ENCODE measurements at regions not wholly inside any gene's neighbourhood (a gene's known extent, or its start where the extent isn't known, plus 50 kb on each side); places are given as distances from the start of the nearest gene placed in this dataset.
"Not testable (repeated sequence)": the region's sequence is repeated elsewhere in the genome, so short reads cannot be mapped to it uniquely, and the experiment has no call there.

DNA sequence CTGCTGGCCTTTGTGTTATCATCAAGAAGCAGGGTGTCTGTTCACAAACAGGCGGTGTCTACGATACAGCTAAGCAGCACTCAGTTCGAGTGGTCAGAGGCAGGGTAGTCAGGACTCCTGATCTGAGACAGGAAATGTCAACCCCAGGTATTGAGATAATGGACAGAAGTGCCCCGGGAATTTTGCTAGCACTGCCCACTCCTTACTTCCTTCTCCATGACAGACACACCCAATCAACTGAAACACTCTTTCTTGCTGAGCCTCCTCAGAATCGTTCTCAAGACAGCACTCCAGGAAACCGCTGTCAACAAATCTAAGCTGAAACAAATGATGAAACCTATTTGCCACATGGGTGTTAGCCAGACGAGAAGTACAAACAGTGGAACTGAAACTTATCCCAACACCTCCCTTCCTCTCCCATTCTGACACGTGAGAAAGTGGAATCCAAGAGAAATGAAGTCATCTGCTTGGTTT is 109.3 kb downstream of the GTF2IRD2B start:
- DNase-seq; intact Hi-C loops (cut with DNase I): not testable (repeated sequence)

GRCh38 chr7:75205367-75206085 is 113.1 kb downstream of the GTF2IRD2B start:
- intact Hi-C loops (cut with DNase I); DNase-seq: not testable (repeated sequence)

- intact Hi-C loops (cut with DNase I); DNase-seq: not testable (repeated sequence)
Measured at GRCh38 chr7:75215460-75215859, 123.1 kb downstream of the GTF2IRD2B start.

- intact Hi-C loops (cut with DNase I) = not testable (repeated sequence)
Measured at GRCh38 chr7:75216963-75217362, 124.6 kb downstream of the GTF2IRD2B start.

DNA sequence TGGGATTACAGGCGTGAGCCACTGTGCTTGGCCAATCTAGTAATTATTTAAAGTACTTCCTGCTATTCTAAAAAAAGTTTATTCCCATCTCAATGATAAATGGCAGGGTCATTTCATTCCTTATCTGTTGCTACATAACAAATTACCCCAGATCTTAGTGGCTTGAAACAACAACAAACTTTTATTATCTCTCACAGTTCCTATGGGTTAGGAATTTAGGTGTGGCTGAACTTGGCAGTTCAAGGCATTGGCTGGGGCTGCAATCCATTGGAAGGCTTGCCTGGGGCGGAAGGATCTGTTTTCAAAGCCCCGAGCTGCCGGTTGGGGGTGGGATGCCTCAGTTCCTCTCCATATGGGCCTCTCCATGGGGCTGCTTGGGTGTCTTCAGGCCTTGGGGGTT is 133.7 kb downstream of the GTF2IRD2B start:
- intact Hi-C loops (cut with DNase I); DNase-seq: not testable (repeated sequence)

More at GRCh38 chr7:75216963-75217362, 124.6 kb downstream of the GTF2IRD2B start:
- not testable (repeated sequence) for DNase-seq

DNA sequence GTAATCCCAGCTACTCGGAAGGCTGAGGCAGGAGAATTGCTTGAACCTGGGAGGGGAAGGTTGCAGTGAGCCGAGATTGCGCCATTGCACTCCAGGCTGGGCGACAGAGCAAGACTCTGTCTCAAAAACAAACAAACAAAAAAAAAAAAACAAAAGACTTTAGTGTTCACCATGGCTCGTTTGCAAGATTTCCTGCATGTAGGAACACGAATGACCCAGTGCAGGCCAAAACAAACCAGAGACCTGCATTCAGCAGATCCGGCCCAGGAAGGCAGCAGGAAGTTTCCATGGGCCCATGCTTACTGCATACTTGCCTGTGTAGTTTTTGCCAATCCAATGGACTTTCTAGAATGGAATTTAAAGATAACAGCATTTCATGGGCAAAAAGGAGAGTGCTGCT is 137.2 kb downstream of the GTF2IRD2B start:
- intact Hi-C loops (cut with DNase I) = not testable (repeated sequence)

DNA sequence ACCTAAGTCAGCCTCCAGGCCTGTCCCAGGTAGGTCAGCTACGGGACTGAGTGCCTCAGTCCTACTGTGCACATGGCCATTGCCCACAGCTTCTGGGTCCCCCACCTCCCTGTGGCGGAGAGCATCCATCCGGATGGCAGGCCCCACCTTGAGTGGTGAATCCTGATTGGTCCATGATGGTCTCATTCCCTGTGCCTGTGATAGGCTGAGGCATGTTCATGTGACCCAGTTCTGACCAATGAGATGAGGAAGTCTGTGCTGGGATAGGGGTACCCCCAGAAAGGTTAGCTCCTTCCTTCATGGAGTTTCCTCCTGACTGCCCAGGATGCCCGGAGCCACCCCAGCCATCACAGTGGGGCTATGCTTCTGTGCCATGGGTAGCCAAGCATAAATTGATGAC is 138.2 kb downstream of the GTF2IRD2B start:
- intact Hi-C loops (cut with DNase I); DNase-seq: not testable (repeated sequence)

More for the DNA sequence above, 137.2 kb downstream of the GTF2IRD2B start:
- DNase-seq = not testable (repeated sequence)

- DNase-seq; intact Hi-C loops (cut with DNase I): not testable (repeated sequence)
Measured at GRCh38 chr7:75235092-75235826, 142.9 kb downstream of the GTF2IRD2B start.

- DNase-seq; intact Hi-C loops (cut with DNase I): not testable (repeated sequence)
Measured at GRCh38 chr7:75235827-75236167, 143.4 kb downstream of the GTF2IRD2B start.

DNA sequence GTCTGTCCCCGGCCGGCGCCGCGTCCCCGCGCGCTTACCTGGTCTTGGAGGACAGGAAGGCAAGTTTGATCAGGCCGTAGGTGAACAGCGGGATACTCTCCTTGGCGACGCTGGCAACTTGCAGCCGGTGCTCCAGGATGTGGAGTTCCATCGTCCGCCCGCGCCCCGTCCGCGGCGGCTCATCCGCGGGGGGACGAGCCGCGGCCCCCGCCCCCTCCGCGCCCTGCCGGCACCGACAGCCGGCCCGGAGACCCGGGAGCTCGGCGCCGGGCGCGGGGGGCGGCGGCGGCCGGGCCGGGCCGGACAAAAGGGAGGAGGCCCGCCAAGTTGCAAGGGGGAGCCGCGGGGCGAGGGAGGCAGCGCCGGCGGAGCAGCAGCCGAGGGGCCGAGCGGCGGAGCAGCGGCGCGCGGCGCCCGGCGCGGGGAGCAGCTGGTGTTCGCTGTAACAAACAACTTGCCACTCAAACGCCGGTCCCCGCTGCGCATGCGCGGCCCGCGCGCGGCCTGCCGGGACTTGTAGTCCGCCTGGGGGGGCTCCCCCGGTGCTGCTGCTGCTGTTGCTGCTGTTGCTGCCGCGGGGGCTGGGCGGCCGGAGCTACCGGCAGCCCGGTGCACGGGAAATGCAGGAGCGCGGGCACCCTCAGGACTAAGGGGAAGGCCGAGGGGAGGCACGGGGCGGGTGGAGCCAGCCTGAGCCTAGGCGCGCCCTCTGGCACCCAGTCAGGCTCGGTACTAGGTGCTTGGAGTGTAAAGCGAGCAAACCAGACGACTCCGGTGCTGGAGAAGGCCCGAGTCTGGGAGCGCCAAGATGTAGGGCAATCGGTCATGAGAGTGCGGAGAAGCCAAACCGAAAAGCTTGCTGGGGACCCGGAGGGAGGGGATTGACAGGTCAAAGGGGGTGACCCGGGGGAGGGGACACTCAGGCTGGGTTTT is 145.1 kb downstream of the GTF2IRD2B start:
- intact Hi-C loops (cut with DNase I) = not testable (repeated sequence)
- DNase-seq = peak in 33 of 42 donors; percentile 2 to 67 (median 35)

- intact Hi-C loops (cut with DNase I); DNase-seq: not testable (repeated sequence)
Measured at GRCh38 chr7:75238309-75238708, 145.9 kb downstream of the GTF2IRD2B start.

DNA sequence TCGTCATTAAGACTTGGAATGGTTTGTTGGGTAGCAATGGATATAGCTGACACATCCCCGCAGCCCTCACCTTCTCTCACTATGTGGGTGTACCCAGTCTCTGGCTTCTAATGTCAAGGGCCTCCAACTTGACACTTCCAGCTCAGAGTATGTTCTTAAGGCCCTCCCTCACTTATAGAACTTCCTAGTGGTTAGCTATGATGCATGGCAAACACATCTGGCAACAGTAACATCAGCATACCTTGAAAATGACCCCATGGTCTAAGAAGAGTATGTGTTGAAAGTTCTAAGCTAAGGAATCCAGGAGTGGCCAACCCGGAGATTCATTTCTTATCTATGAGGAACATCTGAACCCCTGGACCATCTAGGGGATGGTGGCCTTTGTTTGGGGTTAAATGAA is 151.2 kb downstream of the GTF2IRD2B start:
- intact Hi-C loops (cut with DNase I); DNase-seq: not testable (repeated sequence)

- DNase-seq; intact Hi-C loops (cut with DNase I): not testable (repeated sequence)
Measured at GRCh38 chr7:75248216-75248615, 147.2 kb upstream of the TRIM73 start.

DNA sequence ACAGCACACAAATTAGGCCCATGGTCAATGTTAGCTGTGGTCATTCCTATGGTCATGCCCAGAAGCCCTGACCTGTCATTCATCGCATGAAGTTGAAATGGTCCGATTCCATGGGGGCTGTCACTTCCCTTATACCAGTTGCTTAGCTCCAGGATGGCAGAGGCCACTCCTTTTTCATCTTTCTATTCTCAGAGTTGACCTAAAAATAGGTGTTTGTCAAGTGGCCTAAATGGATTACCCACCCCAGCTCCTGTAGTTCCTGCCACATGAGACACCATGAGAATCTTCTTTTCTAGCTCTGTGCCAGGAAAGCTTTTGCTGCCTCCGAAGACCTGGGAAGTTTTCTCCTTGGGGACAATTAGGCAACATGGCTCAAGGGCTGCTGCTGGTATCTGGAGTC is 141.2 kb upstream of the TRIM73 start:
- intact Hi-C loops (cut with DNase I); DNase-seq: not testable (repeated sequence)

- DNase-seq; intact Hi-C loops (cut with DNase I): not testable (repeated sequence)
Measured at GRCh38 chr7:75257442-75257841, 138.0 kb upstream of the TRIM73 start.

DNA sequence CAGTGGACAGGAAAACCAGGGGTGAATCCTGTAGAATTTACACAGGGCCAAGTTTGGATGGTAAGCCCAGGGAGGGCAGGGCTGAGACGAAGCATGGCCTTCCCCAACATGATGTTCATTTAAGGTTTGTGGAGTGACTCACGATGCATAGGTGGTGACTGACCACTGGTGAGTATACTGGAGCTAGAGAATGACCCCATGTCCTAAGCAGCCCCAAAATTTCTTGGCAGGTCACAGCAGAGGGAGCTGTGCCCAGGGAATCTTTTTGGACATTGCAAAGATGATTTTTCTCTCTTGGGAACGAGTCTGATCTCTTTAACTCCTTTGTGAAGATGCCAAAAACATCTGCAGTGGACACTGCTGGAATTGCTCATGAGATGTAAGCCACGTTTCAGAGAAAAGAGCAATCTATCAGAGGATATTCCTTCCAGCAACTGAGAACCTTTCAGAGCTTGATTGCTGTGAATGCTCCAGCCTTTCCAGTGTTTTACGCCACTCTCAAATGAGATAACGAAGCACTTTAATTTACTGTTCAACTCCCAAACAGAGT is 135.9 kb upstream of the TRIM73 start:
- DNase-seq; intact Hi-C loops (cut with DNase I): not testable (repeated sequence)

DNA sequence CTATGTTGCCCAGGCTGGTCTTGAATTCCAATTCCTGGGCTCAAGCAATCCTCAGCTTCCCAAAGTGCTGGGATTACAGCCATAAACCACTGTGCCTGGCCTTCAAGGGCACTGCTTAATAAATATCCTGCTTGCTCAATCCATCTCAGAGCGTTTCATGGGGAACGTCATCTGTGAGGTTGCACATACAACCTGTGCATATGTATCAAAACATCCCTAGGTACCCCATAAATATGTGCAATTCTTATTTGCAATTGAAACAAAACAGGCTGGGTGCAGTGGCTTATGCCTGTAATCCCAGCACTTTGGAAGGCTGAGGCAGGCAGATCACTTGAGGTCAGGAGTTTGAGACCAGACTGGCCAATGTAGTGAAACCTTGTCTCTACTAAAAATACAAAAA is 133.8 kb upstream of the TRIM73 start:
- DNase-seq; intact Hi-C loops (cut with DNase I): not testable (repeated sequence)

DNA sequence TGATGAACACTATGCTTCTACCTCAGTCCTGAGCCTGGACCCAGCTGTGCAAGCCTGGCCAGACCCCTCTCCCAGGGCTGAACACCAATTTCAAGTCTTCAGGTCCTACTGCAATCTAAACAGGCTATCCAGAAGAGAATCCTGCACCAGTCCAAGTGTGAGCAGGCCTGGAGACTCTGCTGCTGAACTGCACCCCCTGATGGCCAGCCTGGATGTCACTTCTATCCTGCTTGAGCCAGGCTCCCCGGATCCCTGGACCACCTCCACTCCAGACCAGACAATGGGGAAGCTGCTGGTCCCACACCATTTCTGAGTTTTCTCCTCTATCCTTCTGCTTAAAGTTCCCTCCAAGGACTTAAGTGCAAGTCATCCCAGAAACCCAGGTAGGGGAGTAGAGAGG is 127.3 kb upstream of the TRIM73 start:
- intact Hi-C loops (cut with DNase I); DNase-seq: not testable (repeated sequence)

DNA sequence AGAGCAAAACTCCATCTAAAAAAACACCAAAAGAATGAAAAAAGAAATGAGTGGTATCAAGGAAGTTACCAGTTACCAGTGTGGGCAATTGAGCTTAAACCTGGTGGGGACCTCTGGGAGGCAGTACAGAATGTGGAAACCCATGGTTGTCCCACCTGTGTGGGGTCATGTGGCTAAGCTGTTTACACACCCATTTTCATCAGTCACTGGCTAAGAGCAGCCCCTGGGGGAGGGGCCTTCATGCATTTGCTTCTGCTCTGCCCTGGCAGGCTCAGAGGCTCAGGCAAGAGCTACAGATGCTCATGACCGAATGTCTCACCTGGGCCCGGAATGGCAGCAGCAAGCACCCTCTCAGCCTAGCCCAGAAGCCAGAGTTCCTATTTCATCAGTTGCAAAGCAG is 126.3 kb upstream of the TRIM73 start:
- DNase-seq = not testable (repeated sequence)

More for the DNA sequence above, 126.3 kb upstream of the TRIM73 start:
- intact Hi-C loops (cut with DNase I) = not testable (repeated sequence)

All from head of caudate nucleus (tissue), 42 donors.